ENCODE measurements at regions not wholly inside any gene's neighbourhood (a gene's known extent, or its start where the extent isn't known, plus 50 kb on each side); places are given as distances from the start of the nearest gene placed in this dataset.
"Not testable (repeated sequence)": the region's sequence is repeated elsewhere in the genome, so short reads cannot be mapped to it uniquely, and the experiment has no call there.

DNA sequence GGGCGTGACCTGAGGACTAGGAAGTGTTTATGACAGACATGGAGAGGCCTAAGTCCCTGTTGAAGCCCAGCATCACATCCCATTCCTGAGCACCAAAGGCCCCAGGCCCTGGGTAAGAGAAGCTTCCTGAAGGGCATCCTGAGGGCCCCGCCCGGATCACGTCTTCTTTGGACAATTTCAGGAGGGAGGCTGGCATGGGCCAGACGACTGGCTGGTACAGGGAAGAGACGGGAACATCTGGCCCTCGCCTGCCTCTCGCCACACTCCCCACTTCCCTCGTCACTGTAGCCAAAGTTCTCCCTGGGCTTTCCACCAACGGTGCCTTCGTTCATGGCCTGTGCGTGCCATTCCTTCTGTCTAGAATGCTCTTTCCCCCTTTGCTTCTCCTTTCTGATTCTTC lies 128.1 kb downstream of the LRRC37A3 start:
- not testable (repeated sequence) for H3K14ac ChIP-seq (ENCODE audit: low read length); H3K4me1 ChIP-seq (ENCODE audit: control insufficient read depth in 1 of 2, insufficient read depth in 2 of 2, low read length in 2 of 2); H3K27me3 ChIP-seq (ENCODE audit: insufficient read depth, low read length); H3K79me2 ChIP-seq (ENCODE audit: control insufficient read depth, insufficient read depth, low read length, poor library complexity); H2BK12ac ChIP-seq (ENCODE audit: low read length); H2BK120ac ChIP-seq (ENCODE audit: insufficient read depth, low read length, poor library complexity); H4K8ac ChIP-seq (ENCODE audit: low read depth, low read length); H3K4me3 ChIP-seq (ENCODE audit: low read depth, low read length); DNase-seq; H3K4ac ChIP-seq (ENCODE audit: low read depth, low read length); H3K4me2 ChIP-seq (ENCODE audit: low read length); H3K23ac ChIP-seq (ENCODE audit: low read length); H2AFZ ChIP-seq (ENCODE audit: insufficient read depth, low read length, poor library complexity); H2BK5ac ChIP-seq (ENCODE audit: low read depth, low read length, poor library complexity); H4K91ac ChIP-seq (ENCODE audit: low read depth, low read length); H3K9ac ChIP-seq (ENCODE audit: low read length); H3K27ac ChIP-seq (ENCODE audit: low read depth, low read length); H3K79me1 ChIP-seq (ENCODE audit: low read length); H2AK5ac ChIP-seq (ENCODE audit: low read length); H3K18ac ChIP-seq (ENCODE audit: low read length); H3K9me3 ChIP-seq (ENCODE audit: insufficient read depth, low read depth, low read length); H4K12ac ChIP-seq (ENCODE audit: low read depth, low read length)
- WGBS (ENCODE audit: extremely low coverage, insufficient coverage, insufficient read length) = no CpG with 5 or more reads among the region's 12 CpGs
- peaks cover 14 to 20% of the 10 kb centered on the region in 2 experiments for H3K36me3 ChIP-seq (ENCODE audit: control insufficient read depth in 1 of 2, insufficient read depth in 2 of 2, low read length in 2 of 2)

GRCh38 chr17:64790690-64791089 lies 128.6 kb upstream of the SMURF2 start:
- H2AK5ac ChIP-seq (ENCODE audit: low read length); H3K9ac ChIP-seq (ENCODE audit: low read length); H3K23ac ChIP-seq (ENCODE audit: low read length); H4K91ac ChIP-seq (ENCODE audit: low read depth, low read length); H2BK120ac ChIP-seq (ENCODE audit: insufficient read depth, low read length, poor library complexity); H4K12ac ChIP-seq (ENCODE audit: low read depth, low read length); H2BK5ac ChIP-seq (ENCODE audit: low read depth, low read length, poor library complexity); H3K4me1 ChIP-seq (ENCODE audit: control insufficient read depth in 1 of 2, insufficient read depth in 2 of 2, low read length in 2 of 2); H3K18ac ChIP-seq (ENCODE audit: low read length); H3K4me3 ChIP-seq (ENCODE audit: low read depth, low read length); H4K8ac ChIP-seq (ENCODE audit: low read depth, low read length); H3K4ac ChIP-seq (ENCODE audit: low read depth, low read length); H3K79me2 ChIP-seq (ENCODE audit: control insufficient read depth, insufficient read depth, low read length, poor library complexity); H3K14ac ChIP-seq (ENCODE audit: low read length); H3K9me3 ChIP-seq (ENCODE audit: insufficient read depth, low read depth, low read length); H3K27ac ChIP-seq (ENCODE audit: low read depth, low read length); H3K4me2 ChIP-seq (ENCODE audit: low read length); H2AFZ ChIP-seq (ENCODE audit: insufficient read depth, low read length, poor library complexity); H2BK12ac ChIP-seq (ENCODE audit: low read length); DNase-seq; H3K27me3 ChIP-seq (ENCODE audit: insufficient read depth, low read length); H3K79me1 ChIP-seq (ENCODE audit: low read length): not testable (repeated sequence)
- peaks cover 17 to 24% of the 10 kb centered on the region in 2 experiments for H3K36me3 ChIP-seq (ENCODE audit: control insufficient read depth in 1 of 2, insufficient read depth in 2 of 2, low read length in 2 of 2)
- WGBS (ENCODE audit: extremely low coverage, insufficient coverage, insufficient read length) = no CpG with 5 or more reads among the region's 5 CpGs

- H2BK12ac ChIP-seq (ENCODE audit: low read length); H3K4ac ChIP-seq (ENCODE audit: low read depth, low read length); H3K9me3 ChIP-seq (ENCODE audit: insufficient read depth, low read depth, low read length); H3K4me1 ChIP-seq (ENCODE audit: control insufficient read depth in 1 of 2, insufficient read depth in 2 of 2, low read length in 2 of 2); H3K4me3 ChIP-seq (ENCODE audit: low read depth, low read length); H3K4me2 ChIP-seq (ENCODE audit: low read length); DNase-seq; H3K23ac ChIP-seq (ENCODE audit: low read length); H4K8ac ChIP-seq (ENCODE audit: low read depth, low read length); H3K27ac ChIP-seq (ENCODE audit: low read depth, low read length); H2AK5ac ChIP-seq (ENCODE audit: low read length); H3K79me2 ChIP-seq (ENCODE audit: control insufficient read depth, insufficient read depth, low read length, poor library complexity); H4K12ac ChIP-seq (ENCODE audit: low read depth, low read length); H3K14ac ChIP-seq (ENCODE audit: low read length); H3K9ac ChIP-seq (ENCODE audit: low read length); H3K79me1 ChIP-seq (ENCODE audit: low read length); H3K18ac ChIP-seq (ENCODE audit: low read length); H2BK5ac ChIP-seq (ENCODE audit: low read depth, low read length, poor library complexity); H2AFZ ChIP-seq (ENCODE audit: insufficient read depth, low read length, poor library complexity); H4K91ac ChIP-seq (ENCODE audit: low read depth, low read length); H2BK120ac ChIP-seq (ENCODE audit: insufficient read depth, low read length, poor library complexity); H3K27me3 ChIP-seq (ENCODE audit: insufficient read depth, low read length): not testable (repeated sequence)
- peaks cover 17 to 26% of the 10 kb centered on the region in 2 experiments for H3K36me3 ChIP-seq (ENCODE audit: control insufficient read depth in 1 of 2, insufficient read depth in 2 of 2, low read length in 2 of 2)
- no CpG with 5 or more reads among the region's 5 CpGs for WGBS (ENCODE audit: extremely low coverage, insufficient coverage, insufficient read length)
Measured at GRCh38 chr17:64790193-64790592, 128.1 kb upstream of the SMURF2 start.

DNA sequence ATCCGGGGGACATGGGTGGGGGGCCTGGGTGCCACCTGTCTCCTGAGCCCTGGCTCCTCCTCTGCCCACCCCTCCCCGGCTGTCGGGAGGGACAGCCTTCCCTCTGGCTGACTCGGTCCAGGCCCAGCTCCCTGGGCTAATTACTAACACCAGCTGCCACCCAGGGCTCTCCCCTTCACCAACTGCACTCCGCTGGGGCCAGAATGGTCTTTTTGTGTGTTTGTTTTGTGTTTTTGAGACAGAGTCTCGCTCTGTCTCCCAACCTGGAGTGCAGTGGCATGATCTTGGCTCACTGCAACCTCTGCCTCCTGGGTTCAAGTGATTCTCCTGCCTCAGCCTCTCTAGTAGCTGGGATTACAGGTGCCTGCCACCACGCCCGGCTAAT lies 126.9 kb upstream of the SMURF2 start:
- H3K14ac ChIP-seq (ENCODE audit: low read length); H2AK5ac ChIP-seq (ENCODE audit: low read length); H2BK5ac ChIP-seq (ENCODE audit: low read depth, low read length, poor library complexity); H3K27me3 ChIP-seq (ENCODE audit: insufficient read depth, low read length); H3K4me3 ChIP-seq (ENCODE audit: low read depth, low read length); H3K4ac ChIP-seq (ENCODE audit: low read depth, low read length); H3K9ac ChIP-seq (ENCODE audit: low read length); H3K4me1 ChIP-seq (ENCODE audit: control insufficient read depth in 1 of 2, insufficient read depth in 2 of 2, low read length in 2 of 2); H3K79me1 ChIP-seq (ENCODE audit: low read length); H3K9me3 ChIP-seq (ENCODE audit: insufficient read depth, low read depth, low read length); H2BK12ac ChIP-seq (ENCODE audit: low read length); H3K27ac ChIP-seq (ENCODE audit: low read depth, low read length); H3K4me2 ChIP-seq (ENCODE audit: low read length); H3K18ac ChIP-seq (ENCODE audit: low read length); H4K12ac ChIP-seq (ENCODE audit: low read depth, low read length); H3K23ac ChIP-seq (ENCODE audit: low read length); DNase-seq; H2AFZ ChIP-seq (ENCODE audit: insufficient read depth, low read length, poor library complexity); H4K8ac ChIP-seq (ENCODE audit: low read depth, low read length); H4K91ac ChIP-seq (ENCODE audit: low read depth, low read length); H2BK120ac ChIP-seq (ENCODE audit: insufficient read depth, low read length, poor library complexity); H3K79me2 ChIP-seq (ENCODE audit: control insufficient read depth, insufficient read depth, low read length, poor library complexity): not testable (repeated sequence)
- WGBS (ENCODE audit: extremely low coverage, insufficient coverage, insufficient read length) = no CpG with 5 or more reads among the region's 8 CpGs
- peaks cover 22 to 28% of the 10 kb centered on the region in 2 experiments for H3K36me3 ChIP-seq (ENCODE audit: control insufficient read depth in 1 of 2, insufficient read depth in 2 of 2, low read length in 2 of 2)

Measured in trophoblast cell (in vitro differentiated cells and primary cell).